Hematopoietic multipotent progenitor cell treated with erythropoietin and hydrocortisone succinate and interleukin-3 and kit ligand, for 4 days (in vitro differentiated cells): ENCODE measurements at regions not wholly inside any gene's neighbourhood (a gene's known extent, or its start where the extent isn't known, plus 50 kb on each side); places are given as distances from the start of the nearest gene placed in this dataset.
A peak's percentile ranks its signal among the peaks of the same experiment; 100 is the strongest.

Experiments used
- DNase-seq: peaks from one replicate; pipeline ENCODE4 v3.0.0-alpha.2; 2015

DNA sequence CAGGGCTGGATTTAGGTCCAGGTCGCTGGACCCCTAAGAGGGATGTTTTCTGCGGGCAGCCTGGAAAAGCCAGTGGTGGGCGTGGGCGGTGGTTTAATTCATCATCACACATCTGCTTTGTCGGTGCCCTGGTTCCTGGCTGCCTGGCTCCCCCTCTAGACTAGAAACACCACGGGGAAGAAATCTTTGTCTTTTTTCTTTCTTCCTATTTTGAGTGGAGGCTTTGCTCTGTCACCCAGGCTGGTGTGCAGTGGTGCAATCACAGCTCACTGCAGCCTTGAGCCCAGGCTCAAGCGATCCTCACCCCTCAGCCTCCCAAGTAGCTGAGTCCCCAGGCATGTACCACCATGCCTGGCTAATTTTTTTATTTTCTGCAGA is 86.6 kb upstream of the LINC01488 start:
- peak; percentile 54 for DNase-seq

GRCh38 chr11:69395287-69395686 is 86.2 kb upstream of the LINC01488 start:
- no peak for DNase-seq

DNA sequence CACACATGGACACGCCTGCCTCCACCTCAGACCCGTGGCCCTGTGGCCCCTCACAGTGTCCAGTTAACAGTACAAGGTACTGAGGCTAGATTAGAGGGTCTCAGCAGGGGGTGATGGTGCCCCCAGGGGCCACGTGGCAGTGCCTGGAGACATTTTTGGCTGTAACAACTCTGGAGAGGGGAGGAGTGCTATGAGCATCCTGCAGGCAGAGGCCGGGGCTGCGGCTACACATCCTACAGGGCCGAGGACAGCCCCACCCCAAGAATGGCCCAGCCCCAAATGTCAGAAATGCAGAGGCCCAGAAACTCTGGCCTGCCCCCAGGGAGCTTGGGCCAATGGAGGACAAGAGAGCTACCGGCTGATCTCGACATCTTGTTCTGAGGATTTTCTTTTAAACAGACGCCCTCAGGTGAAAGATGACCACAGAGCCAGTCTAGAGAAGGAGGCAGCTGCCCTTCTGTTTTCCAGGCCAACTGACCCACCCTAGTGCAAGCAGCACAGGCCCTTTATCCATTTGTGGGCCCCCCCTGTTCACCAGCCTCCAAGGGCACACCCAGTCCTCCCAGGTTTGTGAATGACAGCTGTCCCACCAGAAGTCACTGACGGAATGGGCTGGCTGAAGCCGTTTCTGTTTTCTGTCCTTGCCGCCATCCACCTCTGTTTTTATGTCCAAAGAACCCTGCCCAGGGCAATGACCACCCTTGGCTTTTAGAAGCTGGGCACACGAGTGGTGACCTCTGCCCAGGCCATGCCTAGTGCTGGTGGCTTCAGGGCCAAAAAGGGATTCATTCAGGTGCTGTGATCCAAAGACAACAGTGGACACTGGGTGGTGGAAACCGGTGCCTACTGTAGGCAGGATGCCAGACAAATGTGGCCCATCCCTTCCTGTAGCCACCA is 85.2 kb upstream of the LINC01488 start:
- DNase-seq: no peak

- no peak for DNase-seq
Observed at GRCh38 chr11:69396948-69397307, 84.5 kb upstream of the LINC01488 start.

DNA sequence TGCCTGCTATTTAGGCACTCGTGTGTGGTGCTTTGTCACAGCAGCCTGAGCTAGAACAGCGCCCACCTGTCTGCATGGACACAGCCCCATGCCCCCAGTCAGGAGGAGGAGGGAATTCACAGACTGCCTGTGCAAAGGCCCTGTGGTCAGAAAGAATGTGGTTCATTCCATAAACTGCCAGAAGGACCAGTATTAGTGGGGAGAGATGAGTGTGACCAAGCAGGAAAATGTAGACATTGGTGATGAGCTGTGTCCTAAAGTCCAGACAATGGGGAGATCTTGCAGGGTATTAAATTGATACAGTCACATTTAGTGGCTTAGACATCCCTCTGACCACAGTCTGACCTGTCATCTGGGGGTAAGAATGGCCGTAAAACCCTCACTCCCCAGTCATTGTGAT is 83.7 kb upstream of the LINC01488 start:
- DNase-seq: no peak

DNA sequence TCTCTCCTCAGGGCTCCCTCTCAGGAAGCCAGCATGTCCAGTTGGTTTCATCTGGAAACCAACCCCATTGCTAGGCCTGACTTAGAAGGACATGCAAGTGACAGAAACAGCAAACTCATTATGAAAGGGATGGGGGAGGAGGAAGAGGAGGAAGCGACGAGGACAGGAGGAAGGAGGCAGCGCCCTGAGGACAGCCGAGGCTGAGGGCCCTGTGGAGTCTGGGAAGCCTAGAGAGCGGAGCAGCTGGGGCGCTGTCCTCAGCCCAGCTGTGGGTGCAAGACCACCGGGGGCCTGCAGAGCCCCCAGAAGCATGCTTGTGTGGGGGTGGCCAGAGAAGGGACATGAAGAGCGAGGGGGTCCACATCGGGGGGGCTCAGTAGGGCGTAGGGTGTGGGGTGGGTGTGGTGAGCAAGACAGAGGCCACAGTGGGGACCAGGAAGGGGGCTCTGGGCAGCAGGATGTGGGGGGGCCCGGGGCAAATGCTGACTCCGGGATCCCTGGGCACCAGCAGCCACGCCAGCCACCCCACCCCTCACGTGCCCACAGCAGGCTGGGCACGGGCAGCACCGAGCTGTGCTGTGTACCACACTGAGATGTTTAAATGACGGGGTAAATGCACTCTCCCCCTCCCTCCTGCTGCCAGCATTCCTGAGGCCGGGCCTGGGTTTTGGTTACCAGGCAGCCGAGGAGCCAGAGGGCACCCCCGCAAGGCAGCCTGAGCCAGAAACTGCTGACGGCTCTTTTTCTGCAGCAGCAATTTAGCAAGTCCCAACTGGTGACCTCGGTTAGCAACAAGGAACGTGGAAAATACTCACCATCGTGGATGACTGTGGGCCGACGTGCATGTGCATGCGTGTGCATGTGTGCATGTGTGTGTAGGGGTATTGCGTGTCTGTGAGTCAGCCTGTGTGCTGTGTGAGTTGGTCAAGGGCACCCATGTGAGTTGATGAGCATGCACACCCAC is 82.7 kb upstream of the LINC01488 start:
- peak; percentile 71 for DNase-seq

DNA sequence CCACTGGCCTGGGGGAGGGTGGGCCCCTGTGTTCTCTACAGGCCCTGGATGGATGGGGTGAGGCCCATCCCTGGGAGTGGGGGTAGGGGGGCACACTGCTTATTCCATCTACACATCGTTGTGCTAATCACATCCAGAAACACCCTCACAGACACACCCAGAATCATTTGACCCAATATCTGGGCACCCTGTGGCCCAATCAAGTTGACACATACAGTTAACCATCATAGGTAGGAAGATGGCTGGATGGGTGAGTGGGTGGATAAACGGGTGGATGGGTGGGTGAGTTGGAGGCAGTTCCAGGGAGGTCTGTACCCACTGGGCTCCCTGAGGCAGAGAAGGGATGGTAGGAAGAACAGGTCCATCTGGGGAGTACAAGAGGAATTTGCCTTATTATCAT is 81.3 kb upstream of the LINC01488 start:
- DNase-seq: no peak

- no peak for DNase-seq
Observed at GRCh38 chr11:69400771-69401590, 80.5 kb upstream of the LINC01488 start.

GRCh38 chr11:69401715-69402114 is 79.7 kb upstream of the LINC01488 start:
- DNase-seq: peak; percentile 91

GRCh38 chr11:69402251-69402887 is 79.1 kb upstream of the LINC01488 start:
- DNase-seq: peak; percentile 41

GRCh38 chr11:69403556-69404215 is 77.8 kb upstream of the LINC01488 start:
- no peak for DNase-seq

DNA sequence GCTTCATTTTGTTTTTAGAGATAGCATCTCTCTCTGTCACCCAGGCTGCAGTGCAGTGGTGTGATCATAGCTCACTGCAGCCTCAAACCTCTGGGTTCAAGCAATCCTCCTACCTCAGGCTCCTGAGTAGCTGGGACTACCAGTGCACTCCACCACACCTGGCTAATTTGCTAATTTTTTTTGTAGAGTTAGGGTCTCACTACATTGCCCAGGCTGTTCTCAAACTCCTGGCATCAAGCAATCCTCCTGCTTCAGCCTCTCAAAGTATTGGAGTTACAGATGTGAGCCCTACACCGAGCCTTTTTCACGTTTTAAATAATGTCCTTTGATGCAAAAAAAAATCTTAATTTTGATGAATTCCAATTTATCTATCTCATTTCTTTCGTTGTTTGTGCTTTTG is 75.4 kb upstream of the LINC01488 start:
- no peak for DNase-seq

GRCh38 chr11:69409812-69410645 is 71.4 kb upstream of the LINC01488 start:
- DNase-seq: peak; percentile 95

GRCh38 chr11:69411257-69411924 is 70.1 kb upstream of the LINC01488 start:
- DNase-seq: no peak

DNA sequence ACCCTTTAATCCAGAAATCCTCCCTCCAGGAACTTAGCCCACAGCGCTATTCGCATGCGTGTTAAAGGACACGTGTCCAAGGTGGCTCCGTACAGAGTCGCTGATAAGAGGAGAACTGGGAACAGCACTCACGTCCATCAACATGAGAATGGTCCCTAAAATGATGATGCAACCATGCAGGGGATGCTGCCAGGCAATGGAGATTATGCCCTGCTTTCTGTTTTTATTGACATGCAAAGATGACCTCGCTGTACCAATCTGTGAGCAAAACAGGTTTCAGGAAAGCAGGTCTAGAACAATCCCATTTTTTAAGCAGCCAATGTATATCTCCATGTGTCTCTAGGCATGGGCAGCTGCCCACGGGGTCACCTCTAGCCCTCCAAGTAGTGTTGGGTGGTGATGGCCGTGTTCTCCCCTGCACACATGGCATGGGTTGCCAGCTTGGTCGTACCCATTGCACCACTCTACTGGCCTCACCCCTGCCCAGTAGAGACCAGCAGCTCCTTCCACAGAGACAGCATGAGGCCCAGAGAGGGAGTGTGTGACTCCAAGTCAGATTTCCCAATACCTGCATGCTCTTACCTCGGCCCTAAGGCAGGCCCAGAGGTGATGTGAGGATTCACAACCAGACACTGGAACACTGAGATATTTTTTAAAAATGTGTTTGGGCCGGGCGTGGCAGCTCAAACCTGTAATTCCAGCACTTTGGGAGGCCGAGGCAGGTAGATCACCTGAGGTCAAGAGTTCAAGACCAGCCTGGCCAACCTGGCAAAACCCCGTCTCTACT is 68.3 kb upstream of the LINC01488 start:
- no peak for DNase-seq

DNA sequence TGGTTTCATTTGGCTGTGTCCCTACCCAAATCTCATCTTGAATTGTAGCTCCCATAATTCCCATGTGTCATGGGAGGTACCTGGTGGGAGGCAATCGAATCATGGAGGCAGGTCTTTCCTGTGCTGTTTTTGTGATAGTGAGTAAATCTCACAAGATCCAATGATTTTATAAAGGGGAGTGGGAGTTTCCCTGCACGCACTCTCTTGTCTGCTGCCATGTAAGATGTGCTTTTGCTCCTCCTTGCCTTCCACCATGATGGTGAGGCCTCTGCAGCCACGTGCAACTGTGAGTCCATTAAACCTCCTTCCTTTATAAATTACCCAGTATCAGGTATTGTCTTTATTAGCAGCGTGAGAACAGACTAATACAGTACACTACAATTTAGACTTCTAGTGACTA is 67.5 kb upstream of the LINC01488 start:
- no peak for DNase-seq

DNA sequence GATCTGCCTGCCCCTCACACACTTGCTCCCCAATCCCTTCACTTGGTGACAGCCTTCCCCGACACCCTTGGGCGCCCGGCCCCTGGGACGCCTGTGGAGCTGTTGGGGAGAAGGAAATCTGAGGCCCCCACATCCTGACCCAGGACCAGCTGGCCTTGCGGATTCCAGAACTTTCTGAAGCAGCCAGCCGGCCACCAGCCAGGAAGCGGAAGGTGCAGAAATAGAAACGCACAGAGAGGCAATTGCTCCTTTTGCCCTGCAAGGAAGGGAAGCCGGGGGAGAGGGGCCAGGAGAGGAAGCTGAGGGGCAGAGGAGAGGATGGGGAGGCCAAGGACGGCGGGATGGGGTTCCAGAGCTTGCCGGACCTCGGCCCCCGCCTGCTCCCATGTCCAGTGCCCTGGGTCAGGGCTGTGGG is 66.7 kb upstream of the LINC01488 start:
- DNase-seq: no peak

GRCh38 chr11:69415411-69416142 is 65.9 kb upstream of the LINC01488 start:
- no peak for DNase-seq

DNA sequence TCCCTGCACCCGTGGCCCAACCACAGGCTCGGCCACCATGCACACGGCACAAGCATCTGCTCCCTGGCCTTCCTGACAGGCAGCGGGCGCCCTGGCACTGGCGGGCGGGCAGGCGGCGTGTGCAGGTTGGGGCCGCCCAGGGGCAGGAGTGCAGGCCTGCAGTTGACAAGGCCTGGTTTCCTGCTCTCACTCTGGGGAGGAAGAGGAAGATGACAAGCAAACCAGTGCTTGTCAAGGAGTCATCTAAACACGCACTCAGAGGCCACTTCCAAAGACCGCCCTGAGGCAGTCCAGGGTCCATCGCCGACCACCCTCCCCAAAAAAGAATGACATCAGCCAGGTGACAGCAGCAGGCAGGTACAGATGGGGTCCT is 65.3 kb upstream of the LINC01488 start:
- DNase-seq: peak; percentile 85
